ENCODE measurements at regions not wholly inside any gene's neighbourhood (a gene's known extent, or its start where the extent isn't known, plus 50 kb on each side); places are given as distances from the start of the nearest gene placed in this dataset.

DNA sequence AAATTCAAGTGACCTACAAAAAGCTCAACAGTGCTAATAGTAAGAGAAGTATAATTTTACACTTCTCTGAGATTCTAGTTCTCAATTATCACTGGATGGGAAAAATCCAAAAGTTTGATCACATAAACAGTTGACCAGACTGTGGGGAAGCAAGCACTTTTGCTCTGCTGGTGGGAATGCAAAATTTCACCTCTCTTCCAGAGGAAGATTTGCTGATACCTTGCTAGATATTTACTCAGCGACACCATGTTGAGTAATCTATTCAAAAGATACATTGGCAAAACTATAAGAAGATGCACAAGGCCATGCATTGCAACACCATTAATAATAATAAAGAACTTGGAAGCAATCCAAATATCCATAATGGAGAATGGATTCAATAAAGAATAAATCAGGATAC, 204.4 kb downstream of the MREG start:
- WGBS (ENCODE audit: low lambda C conversion rate): 87% methylated on average over 1 of the region's 1 CpG
- POLR2A ChIA-PET: no interaction called here
- Histone ChIP-seq H3K36me3 (replicated peaks in 1 of 2; ENCODE audit: control insufficient read depth in 1 of 2, insufficient read depth in 2 of 2, low read length in 1 of 2) (no peaks in the 10 kb centered on the region), H3K4me3 (ENCODE audit: low read depth in 2 of 2, low read length in 1 of 2) (no peak overlapping the region), H3K9ac (no peak overlapping the region), H2AFZ (ENCODE audit: low read depth) (no peak overlapping the region), H3K4me2 (no peak overlapping the region), H3K79me2 (ENCODE audit: insufficient read depth) (no peaks in the 10 kb centered on the region), H3K9me2 (no peaks in the 10 kb centered on the region), H3K4me1 (ENCODE audit: control insufficient read depth in 1 of 2, insufficient read depth in 2 of 2, low read depth in 1 of 2, low read length in 1 of 2) (no peaks in the 10 kb centered on the region), H3K27ac (ENCODE audit: low read depth in 2 of 2, low read length in 1 of 2) (no peak overlapping the region), H3F3A (replicated peaks; ENCODE audit: insufficient read depth) (peaks cover 9% of the 10 kb centered on the region), H4K20me1 (ENCODE audit: insufficient read depth) (no peaks in the 10 kb centered on the region), H3K9me3 (no peaks in the 10 kb centered on the region), H3K27me3 (ENCODE audit: insufficient read depth) (no peaks in the 10 kb centered on the region)
- CTCF ChIA-PET: no interaction called here
- peak; percentile 47 for TF ChIP-seq CTCF (IDR thresholded peaks at IDR 0.05)
- TF ChIP-seq RCOR1 (IDR thresholded peaks at IDR 0.05; ENCODE audit: low read length): no peak
- TF ChIP-seq FOXM1 (IDR thresholded peaks at IDR 0.05; ENCODE audit: low read depth): no peak
- DNase-seq: no peak

GRCh38 chr2:215808194-215808593, 205.2 kb downstream of the MREG start:
- TF ChIP-seq GABPA (IDR thresholded peaks at IDR 0.05; ENCODE audit: low read depth) (no peak), FOSL2 (IDR thresholded peaks at IDR 0.05; ENCODE audit: borderline replicate concordance, low read depth) (no peak), EZH2phosphoT487 (IDR thresholded peaks at IDR 0.05; ENCODE audit: borderline replicate concordance, low read depth) (no peak), TAF1 (IDR thresholded peaks at IDR 0.05; ENCODE audit: borderline replicate concordance, low read depth, low read length) (no peak), MEF2A (IDR thresholded peaks at IDR 0.05; ENCODE audit: borderline replicate concordance, low read depth) (no peak), JUND (IDR thresholded peaks at IDR 0.05) (no peak), USF2 (IDR thresholded peaks at IDR 0.05; ENCODE audit: borderline replicate concordance, low read depth, low read length) (no peak), RCOR1 (IDR thresholded peaks at IDR 0.05; ENCODE audit: low read length) (no peak), CTCF (IDR thresholded peaks at IDR 0.05) (no peak), RFX5 (IDR thresholded peaks at IDR 0.05; ENCODE audit: low read length) (no peak), ELF1 (IDR thresholded peaks at IDR 0.05) (no peak), SIN3A (IDR thresholded peaks at IDR 0.05; ENCODE audit: borderline replicate concordance, low read depth, low read length) (no peak), TCF12 (IDR thresholded peaks at IDR 0.05) (no peak), REST (IDR thresholded peaks at IDR 0.05; ENCODE audit: low read depth, low read length) (no peak), EP300 (IDR thresholded peaks at IDR 0.05; ENCODE audit: borderline replicate concordance in 1 of 2, low read depth in 1 of 2, low read length in 1 of 2) (no peak), RXRA (IDR thresholded peaks at IDR 0.05; ENCODE audit: borderline replicate concordance, low read depth) (no peak), FOXM1 (IDR thresholded peaks at IDR 0.05; ENCODE audit: low read depth) (no peak)
- TF ChIP-seq, protein P1, sequence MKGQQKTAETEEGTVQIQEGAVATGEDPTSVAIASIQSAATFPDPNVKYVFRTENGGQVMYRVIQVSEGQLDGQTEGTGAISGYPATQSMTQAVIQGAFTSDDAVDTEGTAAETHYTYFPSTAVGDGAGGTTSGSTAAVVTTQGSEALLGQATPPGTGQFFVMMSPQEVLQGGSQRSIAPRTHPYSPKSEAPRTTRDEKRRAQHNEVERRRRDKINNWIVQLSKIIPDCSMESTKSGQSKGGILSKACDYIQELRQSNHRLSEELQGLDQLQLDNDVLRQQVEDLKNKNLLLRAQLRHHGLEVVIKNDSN (IDR thresholded peaks at IDR 0.05; ENCODE audit: borderline replicate concordance, low read depth): no peak
- Histone ChIP-seq H3K27ac (ENCODE audit: low read depth in 2 of 2, low read length in 1 of 2) (no peak overlapping the region), H3K4me2 (no peak overlapping the region), H3K36me3 (replicated peaks in 1 of 2; ENCODE audit: control insufficient read depth in 1 of 2, insufficient read depth in 2 of 2, low read length in 1 of 2) (no peaks in the 10 kb centered on the region), H3K9ac (no peak overlapping the region), H3F3A (replicated peaks; ENCODE audit: insufficient read depth) (peaks cover 9% of the 10 kb centered on the region), H2AFZ (ENCODE audit: low read depth) (no peak overlapping the region; the same call in 1 of the 2 replicates), H3K9me3 (no peaks in the 10 kb centered on the region), H3K79me2 (ENCODE audit: insufficient read depth) (no peaks in the 10 kb centered on the region), H3K27me3 (ENCODE audit: insufficient read depth) (no peaks in the 10 kb centered on the region), H3K4me3 (ENCODE audit: low read depth in 2 of 2, low read length in 1 of 2) (no peak overlapping the region), H3K4me1 (ENCODE audit: control insufficient read depth in 1 of 2, insufficient read depth in 2 of 2, low read depth in 1 of 2, low read length in 1 of 2) (no peaks in the 10 kb centered on the region), H4K20me1 (ENCODE audit: insufficient read depth) (no peaks in the 10 kb centered on the region), H3K9me2 (no peaks in the 10 kb centered on the region)
- ChIA-PET POLR2A (no interaction called here), CTCF (no interaction called here)
- DNase-seq: no peak
- 89% methylated on average over 2 of the region's 2 CpGs for WGBS (ENCODE audit: low lambda C conversion rate)

All from SK-N-SH (cell line).